GM12873 (cell line): ENCODE measurements at regions not wholly inside any gene's neighbourhood (a gene's known extent, or its start where the extent isn't known, plus 50 kb on each side); places are given as distances from the start of the nearest gene placed in this dataset.

Experiments
- CTCF ChIP-seq: IDR thresholded peaks from 2 replicates; pipeline ENCODE4 v1.5.1; 2012; ENCODE audit warnings: low read depth, mild to moderate bottlenecking, moderate library complexity, low read length, control low read depth; ENCODE audit not compliant: insufficient read depth; ENCODE audit errors: missing control alignments

- no peak for TF ChIP-seq CTCF
Measured at GRCh38 chr18:60669938-60670337, 297.4 kb upstream of the MC4R start.

DNA sequence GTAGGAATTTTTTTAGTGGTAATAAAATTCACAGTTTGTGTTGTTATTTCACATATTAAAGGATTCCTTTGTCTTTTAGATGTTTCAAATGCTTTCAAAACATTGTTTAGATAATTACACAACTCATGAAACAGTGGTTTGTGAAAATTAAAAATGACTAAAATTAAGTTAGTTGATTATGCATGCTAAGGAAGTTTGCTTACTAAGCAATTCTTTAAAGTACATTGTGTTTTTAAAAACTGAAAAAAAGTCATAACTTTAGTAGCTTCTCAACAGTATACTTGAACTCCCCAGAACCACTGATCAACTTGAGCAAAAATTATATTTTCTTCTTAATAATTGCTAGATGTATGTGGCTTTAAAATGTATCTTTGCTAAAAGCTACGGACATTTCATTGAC is 298.4 kb upstream of the MC4R start:
- no peak for TF ChIP-seq CTCF

DNA sequence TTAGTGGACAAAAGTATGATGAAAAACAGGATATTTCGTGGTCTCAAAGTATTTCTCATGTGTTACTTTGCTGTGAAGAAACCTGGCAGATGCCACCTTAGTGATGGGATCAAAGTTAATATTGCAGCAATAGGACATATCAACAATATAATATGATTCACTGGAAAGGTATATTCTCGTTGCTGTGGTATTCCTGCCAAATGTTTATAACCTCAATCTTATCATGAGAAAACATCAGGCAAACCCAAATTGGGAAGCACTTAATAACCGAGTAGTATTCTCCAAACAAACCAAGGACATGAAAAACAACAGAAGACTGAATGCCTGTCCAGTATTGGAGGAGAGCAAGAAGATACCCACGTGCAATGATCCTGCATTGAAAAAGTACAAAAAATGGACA is 302.6 kb upstream of the MC4R start:
- no peak for TF ChIP-seq CTCF

GRCh38 chr18:60675801-60676200 is 303.2 kb upstream of the MC4R start:
- TF ChIP-seq CTCF: no peak

DNA sequence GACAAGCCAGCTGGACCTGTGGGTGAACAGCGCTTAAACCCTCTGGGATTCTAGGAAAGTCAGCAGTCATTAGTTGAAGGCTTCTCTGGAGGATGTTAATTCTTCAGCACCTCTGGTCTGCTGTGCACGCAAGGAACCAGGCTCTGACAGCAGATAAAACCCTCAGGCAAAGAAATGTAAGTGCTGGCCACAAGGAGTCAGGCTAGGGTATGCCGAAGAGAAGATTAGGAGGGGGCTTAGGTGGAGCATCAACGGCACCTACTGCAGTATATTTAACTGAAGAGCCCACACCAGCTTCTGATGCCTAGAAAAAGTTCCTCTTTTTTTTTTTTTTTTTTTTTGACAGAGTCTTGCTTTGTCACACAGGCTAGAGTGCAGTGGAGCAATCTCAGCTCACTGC is 304.2 kb upstream of the MC4R start:
- no peak for TF ChIP-seq CTCF

- peak; percentile 44 for TF ChIP-seq CTCF
Measured at GRCh38 chr18:60684843-60685513, 312.4 kb upstream of the MC4R start.

GRCh38 chr18:60686142-60686541 is 313.6 kb upstream of the MC4R start:
- no peak for TF ChIP-seq CTCF
